Breast epithelium (tissue), 3 donors: ENCODE measurements at regions not wholly inside any gene's neighbourhood (a gene's known extent, or its start where the extent isn't known, plus 50 kb on each side); places are given as distances from the start of the nearest gene placed in this dataset.

Experiments
- POLR2A ChIP-seq: fragments of 450-650 bp; IDR thresholded peaks from one replicate; pipeline ENCODE4 v1.6.1; 2016; ENCODE audit warnings: antibody characterized with exemption, mild to moderate bottlenecking, moderate library complexity
- POLR2AphosphoS5 ChIP-seq, 3 donors: sonication (generic); formaldehyde crosslinking; IDR thresholded peaks; one replicate each; pipeline ENCODE4 v1.6.1; 2017; ENCODE audit warnings: antibody characterized with exemption in 3 of 3
- TF ChIP-seq, protein P1 (sequence below), 3 donors: fragments of 450-650 bp; IDR thresholded peaks; one replicate each; pipeline ENCODE4 v1.5.1; 2016 to 2017; ENCODE audit warnings: antibody characterized with exemption in 3 of 3, mild to moderate bottlenecking in 3 of 3, moderate library complexity in 3 of 3

DNA sequence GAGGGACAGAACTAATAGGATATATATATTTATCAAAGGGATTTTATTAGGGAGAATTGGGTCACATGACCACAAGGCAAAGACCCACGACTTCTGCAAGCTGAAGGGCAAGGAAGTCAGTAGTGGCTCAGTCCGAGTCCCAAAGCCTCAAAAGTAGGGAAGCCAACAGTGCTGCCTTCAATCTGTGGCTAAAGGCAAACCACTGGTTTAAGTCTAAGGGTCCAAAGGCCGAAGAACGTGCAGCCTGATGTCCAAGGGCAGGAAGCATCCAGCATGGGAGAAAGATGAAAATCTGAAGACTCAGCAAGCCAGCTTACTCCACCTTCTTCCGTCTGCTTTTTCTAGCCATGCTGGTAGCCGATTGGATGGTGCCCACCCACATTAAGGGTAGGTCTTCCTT lies 157.9 kb upstream of the CRY1 start:
- TF ChIP-seq, protein P1, sequence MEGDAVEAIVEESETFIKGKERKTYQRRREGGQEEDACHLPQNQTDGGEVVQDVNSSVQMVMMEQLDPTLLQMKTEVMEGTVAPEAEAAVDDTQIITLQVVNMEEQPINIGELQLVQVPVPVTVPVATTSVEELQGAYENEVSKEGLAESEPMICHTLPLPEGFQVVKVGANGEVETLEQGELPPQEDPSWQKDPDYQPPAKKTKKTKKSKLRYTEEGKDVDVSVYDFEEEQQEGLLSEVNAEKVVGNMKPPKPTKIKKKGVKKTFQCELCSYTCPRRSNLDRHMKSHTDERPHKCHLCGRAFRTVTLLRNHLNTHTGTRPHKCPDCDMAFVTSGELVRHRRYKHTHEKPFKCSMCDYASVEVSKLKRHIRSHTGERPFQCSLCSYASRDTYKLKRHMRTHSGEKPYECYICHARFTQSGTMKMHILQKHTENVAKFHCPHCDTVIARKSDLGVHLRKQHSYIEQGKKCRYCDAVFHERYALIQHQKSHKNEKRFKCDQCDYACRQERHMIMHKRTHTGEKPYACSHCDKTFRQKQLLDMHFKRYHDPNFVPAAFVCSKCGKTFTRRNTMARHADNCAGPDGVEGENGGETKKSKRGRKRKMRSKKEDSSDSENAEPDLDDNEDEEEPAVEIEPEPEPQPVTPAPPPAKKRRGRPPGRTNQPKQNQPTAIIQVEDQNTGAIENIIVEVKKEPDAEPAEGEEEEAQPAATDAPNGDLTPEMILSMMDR (IDR thresholded peaks at IDR 0.05): no peak
- TF ChIP-seq POLR2AphosphoS5 (IDR thresholded peaks at IDR 0.05) (no peak), POLR2A (no peak)
